ENCODE measurements at regions not wholly inside any gene's neighbourhood (a gene's known extent, or its start where the extent isn't known, plus 50 kb on each side); places are given as distances from the start of the nearest gene placed in this dataset.
"Not testable (repeated sequence)": the region's sequence is repeated elsewhere in the genome, so short reads cannot be mapped to it uniquely, and the experiment has no call there.

DNA sequence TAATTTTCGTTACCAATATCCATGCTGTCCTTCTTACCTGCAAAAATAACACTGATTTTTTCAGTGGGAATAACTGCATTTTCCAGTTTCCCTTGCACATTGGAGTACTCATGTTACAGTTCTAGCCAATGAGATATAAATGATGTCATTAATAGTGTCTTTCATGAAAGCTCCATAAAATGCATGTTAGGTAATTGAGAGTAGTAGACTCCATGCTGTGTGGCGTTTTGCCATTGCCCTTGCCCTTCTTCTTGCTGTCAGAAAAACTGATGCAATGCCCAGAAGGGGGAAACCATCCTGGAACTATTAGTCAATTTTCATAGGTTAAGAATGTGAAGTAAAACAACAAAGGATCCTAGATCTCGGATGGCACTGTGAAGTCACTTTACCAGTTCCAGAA is 1765.3 kb downstream of the EFNA5 start:
- in situ Hi-C loops (cut with HindIII; ENCODE audit: low sequenced_read_pairs), result no loop called here

DNA sequence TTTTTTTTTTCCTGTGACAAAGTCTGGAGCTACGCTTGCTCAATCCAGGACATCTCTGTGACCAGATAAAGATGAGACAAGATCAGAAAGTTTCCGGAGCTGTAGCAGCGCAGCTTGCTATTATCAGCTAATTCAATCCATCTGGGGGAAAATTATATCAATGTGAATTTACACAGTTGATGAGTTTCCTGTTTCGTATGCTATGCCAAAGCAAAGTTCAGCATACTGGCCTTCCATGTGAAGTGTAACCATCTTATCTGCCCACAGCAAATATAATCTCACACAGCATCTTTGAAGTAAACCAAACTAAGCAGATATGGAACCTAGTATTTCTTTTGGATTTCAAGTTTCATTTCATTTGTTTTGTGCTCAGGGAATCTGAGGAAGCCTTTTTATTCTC is 1767.7 kb downstream of the EFNA5 start:
- in situ Hi-C loops (cut with HindIII; ENCODE audit: low sequenced_read_pairs), result no loop called here

DNA sequence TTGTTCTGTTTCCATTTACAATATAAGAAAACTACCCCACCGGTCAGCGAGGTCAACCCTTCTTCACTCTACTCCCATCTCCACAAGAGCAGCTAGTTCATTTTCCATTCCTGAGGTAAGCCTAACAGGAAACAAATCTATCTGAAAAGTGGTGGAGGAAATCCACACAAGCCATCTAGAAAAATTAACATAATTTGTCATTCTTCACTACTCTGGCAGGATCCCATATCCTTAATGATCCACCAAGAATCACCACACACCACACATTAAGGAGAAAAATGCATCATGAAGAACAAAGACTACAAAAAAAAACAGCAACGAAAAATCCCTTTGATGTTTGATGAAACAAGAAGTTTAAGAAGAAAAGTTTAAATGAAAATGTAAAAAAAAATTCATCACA is 1771.0 kb downstream of the EFNA5 start:
- in situ Hi-C loops (cut with HindIII; ENCODE audit: low sequenced_read_pairs), result no loop called here

DNA sequence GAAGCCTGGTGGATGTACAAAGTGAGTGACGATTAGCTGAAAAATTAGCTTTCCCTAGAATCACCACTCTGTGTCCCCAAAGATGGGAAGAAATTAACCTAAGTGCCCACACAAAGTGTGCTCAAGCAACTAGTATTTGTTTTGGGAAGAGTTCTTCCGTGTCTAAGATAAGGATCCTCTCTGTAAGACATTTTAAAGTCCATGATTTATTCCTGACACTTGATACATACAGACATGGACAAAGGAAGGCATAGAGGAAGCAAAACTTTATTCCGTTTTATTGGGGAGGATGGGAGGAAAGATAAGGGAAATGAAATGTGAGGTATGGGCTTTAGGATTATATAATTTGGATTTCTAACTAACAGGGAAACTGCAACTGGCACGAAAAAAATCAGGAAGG is 1772.6 kb downstream of the EFNA5 start:
- in situ Hi-C loops (cut with HindIII; ENCODE audit: low sequenced_read_pairs), result no loop called here

DNA sequence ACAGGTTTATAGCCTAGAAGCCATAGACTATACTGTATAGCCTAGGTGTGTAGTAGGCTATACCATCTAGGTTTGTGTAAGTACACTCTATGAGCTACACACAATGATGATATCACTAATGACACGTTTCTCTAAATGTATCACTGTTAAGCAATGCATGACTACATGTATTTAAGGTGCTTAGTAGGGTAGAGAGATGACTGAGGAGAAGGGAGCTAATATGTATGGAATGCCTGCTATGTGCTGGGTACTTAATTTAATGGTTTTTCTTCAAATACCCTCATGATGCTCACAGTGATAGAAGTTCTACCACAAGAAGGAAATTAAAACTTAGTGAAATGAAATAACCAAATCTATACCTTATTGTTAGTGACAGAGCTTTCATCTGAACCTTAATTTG is 1785.5 kb downstream of the EFNA5 start:
- in situ Hi-C loops (cut with HindIII; ENCODE audit: low sequenced_read_pairs), result no loop called here

DNA sequence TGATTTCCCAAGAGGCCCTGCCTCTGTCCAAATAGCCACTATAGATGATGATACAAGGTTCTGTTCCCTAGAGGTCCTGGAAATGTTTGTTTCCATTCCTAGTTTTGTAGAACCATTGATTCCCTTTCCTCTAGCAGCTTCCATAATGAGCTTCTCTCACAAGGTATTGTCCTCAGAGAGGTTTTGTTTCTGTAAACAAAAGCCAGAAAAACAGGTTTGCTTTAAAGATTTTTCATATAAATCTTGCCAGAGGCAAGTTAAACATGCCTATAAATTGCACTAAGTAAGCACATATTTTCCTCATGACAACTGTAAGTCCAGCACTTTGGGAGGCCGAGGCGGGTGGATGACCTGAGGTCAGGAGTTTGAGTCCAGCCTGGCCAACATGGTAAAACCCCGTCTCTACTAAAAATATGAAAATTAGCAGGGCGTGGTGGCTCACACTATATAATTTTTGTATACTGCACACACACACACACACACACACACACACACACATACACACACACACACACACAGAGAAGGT is 1787.7 kb downstream of the EFNA5 start:
- in situ Hi-C loops (cut with HindIII; ENCODE audit: low sequenced_read_pairs), result no loop called here

DNA sequence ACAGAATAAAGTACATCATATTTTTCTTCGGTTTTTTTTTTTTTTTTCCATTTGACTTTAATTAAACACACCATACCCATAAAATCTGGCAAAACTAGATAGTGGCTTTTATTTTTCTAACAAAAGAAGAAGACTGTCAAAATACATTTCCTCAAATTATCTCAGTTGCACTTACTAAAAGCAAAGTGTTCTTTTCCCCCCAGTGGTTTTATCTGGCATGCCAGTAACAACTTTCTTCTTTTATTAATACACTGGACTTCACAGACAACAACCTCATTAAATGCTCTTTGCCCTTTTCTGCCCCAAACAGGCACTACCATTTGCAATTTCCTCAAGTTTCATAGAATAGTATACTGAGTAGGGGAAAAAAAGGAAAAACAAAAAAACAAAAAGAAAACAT is 1792.3 kb downstream of the EFNA5 start:
- in situ Hi-C loops (cut with HindIII; ENCODE audit: low sequenced_read_pairs), result no loop called here

DNA sequence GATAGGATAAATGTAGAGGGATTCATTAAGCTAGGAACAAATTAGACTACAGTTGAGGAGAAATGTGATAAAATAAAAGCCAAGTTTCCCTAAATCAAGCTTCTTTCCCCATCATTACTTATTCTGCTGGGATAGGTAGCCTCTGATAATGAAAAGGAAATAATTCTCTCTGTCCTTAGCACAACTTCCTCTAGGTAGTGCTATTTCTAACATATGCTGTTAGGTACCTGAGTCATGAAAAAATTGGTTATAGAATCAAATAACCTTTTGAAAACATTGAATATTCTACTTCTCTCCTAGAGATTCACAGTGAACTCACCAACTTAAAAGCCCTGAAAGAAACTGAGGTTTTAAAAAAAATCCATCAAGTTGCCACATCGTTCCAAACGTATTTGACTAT is 1793.1 kb downstream of the EFNA5 start:
- in situ Hi-C loops (cut with HindIII; ENCODE audit: low sequenced_read_pairs), result no loop called here

DNA sequence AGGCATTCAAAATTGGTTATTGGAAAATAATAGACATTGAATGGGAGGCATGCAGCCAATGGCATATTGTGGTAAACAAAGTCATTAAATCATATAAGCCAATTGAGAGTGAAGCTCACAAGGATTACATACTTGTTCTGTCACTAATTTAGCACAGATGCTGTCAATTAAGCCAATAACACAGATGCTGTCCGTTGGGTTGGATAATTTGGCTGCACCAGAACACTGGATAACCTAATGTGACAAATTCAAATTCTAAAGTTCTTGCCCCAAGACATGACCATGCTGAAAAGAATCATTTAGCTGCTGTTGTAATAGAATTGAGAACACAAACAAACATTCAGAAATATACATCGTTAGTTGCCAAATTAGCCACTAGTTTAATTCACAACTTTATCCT is 1796.4 kb downstream of the EFNA5 start:
- in situ Hi-C loops (cut with HindIII; ENCODE audit: low sequenced_read_pairs), result no loop called here

DNA sequence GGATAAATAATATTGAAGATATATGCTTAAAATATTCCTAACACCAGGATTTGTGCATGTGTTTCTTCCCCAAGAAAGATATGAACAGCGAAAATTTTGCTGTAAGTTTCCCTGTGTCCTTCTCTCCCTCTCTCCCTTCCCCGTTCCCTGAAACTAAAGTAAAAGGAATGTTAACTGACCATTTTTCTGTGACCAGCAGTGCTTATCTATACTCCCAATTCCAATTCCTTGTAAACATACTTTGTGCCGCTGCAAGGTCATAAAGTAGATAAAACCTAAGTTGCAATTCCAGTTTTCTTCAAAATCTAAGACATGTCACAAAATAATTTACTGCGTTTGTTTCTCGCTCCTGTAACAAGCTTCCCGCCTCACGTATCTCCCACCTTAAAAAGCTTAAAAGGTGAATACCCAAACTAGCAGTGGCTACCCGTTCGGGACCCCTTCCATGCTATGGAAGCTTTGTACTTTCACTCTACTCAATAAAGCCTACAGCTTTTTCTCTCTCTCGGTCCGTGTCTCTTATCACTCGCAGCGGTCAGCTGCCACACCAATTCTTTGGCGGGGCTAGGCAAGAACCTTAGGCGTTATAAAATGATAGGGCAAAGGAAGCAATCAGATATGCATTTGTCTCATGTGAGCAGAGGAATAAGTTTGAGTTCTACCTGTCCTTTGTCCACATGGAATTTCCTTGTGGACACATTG is 1798.0 kb downstream of the EFNA5 start:
- in situ Hi-C loops (cut with HindIII; ENCODE audit: low sequenced_read_pairs), result no loop called here

DNA sequence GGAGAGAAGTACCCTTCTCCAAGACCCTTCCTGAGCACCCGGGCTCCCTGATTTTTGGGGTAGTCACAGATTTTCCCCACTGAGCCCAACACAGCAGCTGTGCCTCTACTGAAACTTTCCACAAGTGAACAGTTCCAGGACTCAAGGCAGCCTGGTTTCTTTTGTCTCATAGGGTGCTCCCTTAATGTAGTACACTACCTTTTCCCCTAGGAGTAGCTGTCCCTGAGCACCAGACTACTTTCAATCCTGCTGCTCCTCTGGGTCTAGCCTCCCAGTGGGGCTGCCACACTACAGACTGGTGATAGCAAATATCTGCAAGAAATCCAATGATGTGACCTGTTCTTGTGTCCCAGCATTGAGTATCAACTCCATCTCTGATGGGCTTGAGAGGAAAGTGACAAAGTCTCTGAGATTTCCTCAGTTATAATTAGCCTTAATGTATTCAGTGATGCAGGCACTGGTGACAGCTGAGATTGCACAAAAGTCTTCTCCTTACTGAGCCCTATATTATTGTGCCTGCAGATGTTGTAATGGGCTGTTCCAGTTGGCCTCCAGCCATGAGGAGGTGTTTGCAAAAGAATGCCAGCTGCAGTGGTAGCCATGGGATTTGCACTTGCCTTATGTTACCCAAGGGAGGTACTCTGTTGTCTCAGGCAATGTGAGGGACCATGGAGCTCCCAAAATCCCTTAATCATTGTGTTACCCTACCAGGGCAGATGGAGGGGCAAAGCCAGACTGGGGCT is 1802.5 kb downstream of the EFNA5 start:
- in situ Hi-C loops (cut with HindIII; ENCODE audit: low sequenced_read_pairs), result no loop called here

DNA sequence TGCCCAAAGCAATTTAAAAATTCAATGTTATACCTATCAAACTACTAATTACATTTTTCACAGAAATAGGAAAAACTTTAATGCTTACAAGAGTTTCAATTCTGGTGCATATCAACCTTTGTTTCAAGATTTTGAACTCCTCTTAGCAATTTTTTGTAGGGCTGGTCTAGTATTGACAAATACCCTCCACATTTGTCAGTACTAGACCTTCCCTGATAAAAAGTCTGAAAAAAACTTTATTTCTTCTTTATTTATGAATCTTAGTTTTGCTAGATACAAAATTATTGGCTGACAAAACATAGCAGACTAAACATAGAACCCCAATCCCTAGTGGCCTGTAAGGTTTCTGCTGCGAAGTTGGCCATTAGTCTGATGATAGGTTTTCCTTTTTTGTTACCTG is 1804.9 kb downstream of the EFNA5 start:
- in situ Hi-C loops (cut with HindIII; ENCODE audit: low sequenced_read_pairs), result no loop called here

DNA sequence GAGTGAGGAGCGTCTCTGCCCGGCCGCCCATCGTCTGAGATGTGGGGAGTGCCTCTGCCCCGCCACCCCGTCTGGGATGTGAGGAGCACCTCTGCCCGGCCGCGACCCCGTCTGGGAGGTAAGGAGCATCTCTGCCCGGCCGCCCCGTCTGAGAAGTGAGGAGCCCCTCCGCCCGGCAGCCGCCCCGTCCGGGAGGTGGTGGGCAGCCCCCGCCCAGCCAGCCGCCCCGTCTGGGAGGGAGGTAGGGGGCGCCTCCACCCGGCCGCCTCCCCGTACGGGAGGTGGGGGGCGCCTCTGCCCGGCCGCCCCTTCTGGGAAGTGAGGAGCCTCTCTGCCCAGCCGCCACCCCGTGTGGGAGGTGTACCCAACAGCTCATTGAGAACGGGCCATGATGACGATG is 1811.4 kb downstream of the EFNA5 start:
- in situ Hi-C loops (cut with HindIII; ENCODE audit: low sequenced_read_pairs), result not testable (repeated sequence)

DNA sequence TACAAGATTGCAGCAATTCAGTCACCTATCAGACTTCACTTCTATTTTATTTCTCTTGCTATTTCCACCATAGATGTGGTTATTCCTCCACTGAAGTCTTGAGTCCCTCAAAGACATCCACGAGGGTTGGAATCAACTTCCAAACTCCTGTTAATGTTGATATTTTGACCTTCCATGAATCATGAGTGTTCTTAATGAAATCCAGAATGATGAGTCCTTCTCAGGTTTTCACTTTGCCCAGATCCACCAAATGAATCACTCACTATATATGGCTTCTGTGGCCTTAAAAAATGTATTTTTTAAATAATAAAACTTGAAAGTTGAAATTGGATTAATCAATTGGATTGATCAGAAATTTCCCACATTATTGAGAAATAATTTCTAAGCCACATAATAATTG is 1821.0 kb downstream of the EFNA5 start:
- in situ Hi-C loops (cut with HindIII; ENCODE audit: low sequenced_read_pairs), result no loop called here

DNA sequence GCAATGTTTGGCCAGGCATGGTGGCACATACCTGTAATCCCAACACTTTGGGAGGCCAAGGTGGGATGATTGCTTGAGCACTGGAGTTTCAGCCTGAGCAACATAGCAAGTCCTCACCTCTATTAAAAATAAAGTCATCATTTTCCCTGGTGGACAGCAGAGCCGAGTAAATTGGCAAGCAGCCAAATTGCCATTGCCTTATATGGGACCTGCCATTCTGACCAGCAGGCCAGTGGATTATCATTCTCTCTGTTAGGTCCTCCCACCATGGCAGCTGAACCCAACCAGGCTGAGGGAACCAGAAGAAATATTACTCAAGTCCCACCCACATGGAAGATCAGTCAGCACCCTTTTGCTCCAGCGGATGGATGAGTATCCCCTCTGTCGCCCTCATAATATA is 1829.9 kb downstream of the EFNA5 start:
- in situ Hi-C loops (cut with HindIII; ENCODE audit: low sequenced_read_pairs), result no loop called here

DNA sequence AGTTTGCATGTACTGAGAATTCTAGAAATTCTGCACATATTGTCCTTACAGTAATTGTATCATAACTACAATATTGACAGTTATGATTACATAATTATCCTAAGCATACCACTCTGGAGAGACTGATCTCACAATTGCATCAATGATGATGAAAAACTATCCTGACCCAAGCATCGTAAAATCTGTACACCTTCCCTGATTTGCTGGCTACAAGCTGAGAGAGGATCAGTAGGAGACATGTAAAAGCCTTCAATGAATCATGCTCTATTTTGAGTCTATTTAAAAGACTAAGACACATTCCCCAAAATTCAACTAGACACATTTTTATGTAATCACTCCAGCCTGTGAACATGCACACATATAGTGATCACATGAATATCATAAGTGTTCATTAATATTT is 1833.8 kb downstream of the EFNA5 start:
- in situ Hi-C loops (cut with HindIII; ENCODE audit: low sequenced_read_pairs), result no loop called here

DNA sequence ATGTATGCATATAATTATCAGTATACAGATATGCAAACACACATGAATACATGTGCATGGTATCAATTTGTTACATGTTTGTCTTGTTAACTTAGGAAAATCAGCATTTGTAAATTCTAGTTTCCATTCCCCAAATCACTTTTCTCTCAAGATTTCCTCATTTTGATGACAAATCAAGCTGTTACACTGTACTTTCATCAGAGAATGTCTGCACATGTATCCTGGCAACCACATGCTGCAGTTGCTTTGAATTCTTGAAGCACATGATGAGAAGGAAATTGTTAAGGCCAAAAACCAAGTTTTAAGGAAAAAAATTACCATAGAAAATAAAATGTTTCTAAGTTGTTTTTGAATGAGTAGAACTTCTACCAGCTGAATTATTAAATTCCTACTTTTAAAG is 1834.5 kb downstream of the EFNA5 start:
- in situ Hi-C loops (cut with HindIII; ENCODE audit: low sequenced_read_pairs), result no loop called here

DNA sequence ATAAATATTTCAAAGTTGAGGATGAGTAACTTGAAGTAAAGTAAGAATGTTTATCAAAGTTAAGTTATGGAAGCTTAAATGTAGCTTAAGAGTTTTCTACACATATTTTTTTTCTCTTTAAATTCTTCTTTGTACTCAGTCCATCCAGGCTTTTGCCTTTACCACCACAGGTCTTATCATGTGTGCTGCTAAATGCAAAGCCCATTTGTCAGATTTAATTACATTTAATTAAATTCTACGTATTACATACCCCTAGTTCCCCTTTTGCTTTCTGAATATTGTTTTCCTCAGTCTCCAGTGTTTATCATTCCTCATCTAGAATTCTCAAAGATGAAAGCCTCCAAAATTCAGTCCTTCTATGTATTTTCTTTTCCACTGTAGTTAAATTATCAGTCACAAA is 1841.9 kb downstream of the EFNA5 start:
- in situ Hi-C loops (cut with HindIII; ENCODE audit: low sequenced_read_pairs), result no loop called here

DNA sequence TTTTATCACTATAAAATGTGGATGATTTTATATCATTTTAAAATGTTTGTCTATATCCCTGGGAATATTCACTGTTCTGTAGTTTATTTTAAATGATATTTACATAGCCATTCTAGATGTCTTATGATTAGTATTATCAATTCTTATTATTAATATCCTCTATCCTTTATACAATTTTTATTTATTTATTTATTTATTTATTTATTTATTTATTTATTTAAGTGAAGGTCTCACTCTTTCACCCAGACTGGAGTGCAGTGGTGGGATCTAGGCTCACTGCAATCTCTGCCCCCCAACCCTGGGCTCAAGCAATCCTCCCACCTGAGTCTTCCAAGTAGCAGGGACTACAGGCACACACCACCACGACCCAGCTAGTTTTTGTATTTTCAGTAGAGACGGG is 1848.9 kb downstream of the EFNA5 start:
- in situ Hi-C loops (cut with HindIII; ENCODE audit: low sequenced_read_pairs), result no loop called here

DNA sequence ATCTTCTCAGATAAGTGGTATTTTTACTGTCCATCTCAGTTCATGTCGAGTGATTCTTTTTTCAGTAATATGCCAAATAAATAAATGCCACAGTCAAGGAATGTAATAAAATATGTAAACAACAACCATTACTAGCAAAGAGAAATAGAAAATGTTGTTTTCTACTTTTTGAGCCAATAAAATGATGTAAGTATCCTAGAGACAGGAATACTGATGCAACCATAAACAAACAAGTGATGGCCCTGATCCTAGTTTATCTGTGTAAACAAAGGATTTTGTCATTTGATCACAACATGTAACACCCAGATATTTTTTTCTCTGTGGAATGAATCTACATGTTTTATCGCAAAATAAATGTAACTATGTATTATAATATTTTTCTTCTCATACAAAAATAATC is 1852.8 kb downstream of the EFNA5 start:
- in situ Hi-C loops (cut with HindIII; ENCODE audit: low sequenced_read_pairs), result no loop called here

DNA sequence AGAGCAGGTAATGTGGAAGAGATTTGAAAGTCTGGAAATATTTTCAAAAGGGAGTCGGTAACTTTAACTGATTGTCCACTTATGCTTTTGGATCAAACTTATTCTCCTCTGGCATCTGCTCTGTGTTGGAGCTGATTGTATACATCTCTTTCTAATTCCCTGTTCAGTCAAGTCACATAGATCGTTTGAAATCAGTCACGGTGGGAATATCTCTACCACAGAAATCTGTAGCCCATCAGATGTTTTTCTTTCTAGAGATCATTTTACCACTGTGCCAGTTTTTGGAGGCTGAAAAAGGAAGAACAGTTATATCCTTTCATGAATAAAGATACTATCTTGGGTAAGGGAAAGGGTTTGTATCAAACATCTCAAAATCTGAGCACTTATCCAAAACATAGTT is 1853.3 kb downstream of the EFNA5 start:
- in situ Hi-C loops (cut with HindIII; ENCODE audit: low sequenced_read_pairs), result no loop called here

DNA sequence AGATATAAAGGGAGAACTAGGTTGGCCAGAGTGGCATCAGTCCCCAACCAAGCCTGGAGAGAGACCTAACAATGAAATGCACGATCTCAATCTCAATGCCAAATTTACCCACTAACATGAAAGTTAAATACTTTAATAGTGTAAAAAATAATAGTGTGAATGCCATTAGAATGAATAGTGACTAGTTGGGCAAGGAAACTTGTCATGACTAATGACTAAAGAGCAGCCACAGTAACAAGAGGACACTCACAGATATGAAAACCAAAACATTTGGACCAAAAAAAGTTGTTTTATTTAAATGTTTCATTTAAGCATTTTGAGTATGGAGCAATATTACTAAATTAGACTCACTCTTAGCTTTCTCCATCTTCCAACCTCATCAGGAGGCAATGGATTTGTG is 1853.8 kb downstream of the EFNA5 start:
- in situ Hi-C loops (cut with HindIII; ENCODE audit: low sequenced_read_pairs), result no loop called here

DNA sequence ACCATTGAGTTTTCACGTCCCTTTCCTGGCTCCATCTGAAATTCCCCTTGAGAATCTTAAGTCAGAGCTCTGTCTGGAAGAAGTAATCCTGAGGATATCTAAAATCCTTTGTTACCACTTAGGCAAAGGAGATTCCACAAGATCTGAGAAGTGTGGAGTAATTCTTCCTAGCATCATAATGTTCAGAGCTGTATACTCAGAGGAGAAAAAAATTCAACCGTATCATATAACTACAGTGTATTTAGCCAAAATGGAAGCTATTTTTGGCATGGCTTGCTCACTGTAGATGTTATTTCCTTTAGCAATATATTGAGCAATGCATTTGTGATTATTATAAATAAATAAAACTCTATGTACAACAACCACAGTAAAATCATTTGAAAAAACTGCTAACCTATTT is 1858.4 kb downstream of the EFNA5 start:
- in situ Hi-C loops (cut with HindIII; ENCODE audit: low sequenced_read_pairs), result no loop called here

Data from endothelial cell of hepatic sinusoid (primary cell).